Ishikawa (cell line): ENCODE measurements at regions not wholly inside any gene's neighbourhood (a gene's known extent, or its start where the extent isn't known, plus 50 kb on each side); places are given as distances from the start of the nearest gene placed in this dataset.

Experiments
- CEBPB ChIP-seq: IDR thresholded peaks from 2 replicates; pipeline ENCODE4 v1.6.1; 2012
- CREB1 ChIP-seq: IDR thresholded peaks from 2 replicates; pipeline ENCODE4 v1.6.1; 2012; ENCODE audit warnings: low read depth
- EGR1 ChIP-seq: IDR thresholded peaks from 2 replicates; pipeline ENCODE4 v1.6.1; 2012
- EP300 ChIP-seq: IDR thresholded peaks from 2 replicates; pipeline ENCODE4 v1.6.1; 2012; ENCODE audit warnings: borderline replicate concordance
- FOXM1 ChIP-seq: IDR thresholded peaks from 2 replicates; pipeline ENCODE4 v1.6.1; 2012; ENCODE audit warnings: low read depth, borderline replicate concordance
- MAX ChIP-seq: IDR thresholded peaks from 2 replicates; pipeline ENCODE4 v1.6.1; 2012
- NFIC ChIP-seq: IDR thresholded peaks from 2 replicates; pipeline ENCODE4 v1.6.1; 2012
- RAD21 ChIP-seq: IDR thresholded peaks from 2 replicates; pipeline ENCODE4 v1.6.1; 2012; ENCODE audit warnings: low read depth
- REST ChIP-seq: IDR thresholded peaks from 2 replicates; pipeline ENCODE4 v1.6.1; 2012; ENCODE audit warnings: low read depth, mild to moderate bottlenecking
- TAF1 ChIP-seq: IDR thresholded peaks from 2 replicates; pipeline ENCODE4 v1.6.1; 2012; ENCODE audit warnings: low read depth, mild to moderate bottlenecking
- TCF12 ChIP-seq: IDR thresholded peaks from 2 replicates; pipeline ENCODE4 v1.6.1; 2012; ENCODE audit warnings: low read depth
- TEAD4 ChIP-seq: IDR thresholded peaks from 2 replicates; pipeline ENCODE4 v1.6.1; 2012
- USF1 ChIP-seq: IDR thresholded peaks from 2 replicates; pipeline ENCODE4 v1.6.1; 2012
- YY1 ChIP-seq: IDR thresholded peaks from 2 replicates; pipeline ENCODE4 v1.6.1; 2012; ENCODE audit warnings: low read depth
- ZBTB7A ChIP-seq: IDR thresholded peaks from 2 replicates; pipeline ENCODE4 v1.6.1; 2012; ENCODE audit warnings: low read depth

- TF ChIP-seq NFIC = no peak
- no peak for TF ChIP-seq MAX
- TF ChIP-seq YY1 = no peak
- no peak for TF ChIP-seq CEBPB
- TF ChIP-seq TAF1 = no peak
- TF ChIP-seq CREB1 = no peak
- no peak for TF ChIP-seq TCF12
- no peak for TF ChIP-seq EGR1
- no peak for TF ChIP-seq RAD21
- no peak for TF ChIP-seq ZBTB7A
- no peak for TF ChIP-seq EP300
- no peak for TF ChIP-seq TEAD4
- no peak for TF ChIP-seq FOXM1
- no peak for TF ChIP-seq USF1
- no peak for TF ChIP-seq REST
Measured at GRCh38 chr3:95154766-95155165, 1091.9 kb downstream of the NSUN3 start.

GRCh38 chr3:95162794-95163193 lies 1099.9 kb downstream of the NSUN3 start:
- no peak for TF ChIP-seq EP300
- no peak for TF ChIP-seq CEBPB
- TF ChIP-seq TEAD4 = no peak
- TF ChIP-seq EGR1 = no peak
- TF ChIP-seq ZBTB7A = no peak
- no peak for TF ChIP-seq TCF12

GRCh38 chr3:95167748-95168147 lies 1104.9 kb downstream of the NSUN3 start:
- TF ChIP-seq CREB1 (no peak), EGR1 (no peak), REST (no peak), MAX (no peak), ZBTB7A (no peak), CEBPB (no peak), YY1 (no peak), FOXM1 (no peak), TAF1 (no peak)

GRCh38 chr3:95168526-95168925 lies 1105.7 kb downstream of the NSUN3 start:
- TF ChIP-seq EGR1 (no peak), TAF1 (no peak), TCF12 (no peak), RAD21 (no peak), NFIC (no peak), FOXM1 (no peak), YY1 (no peak), MAX (no peak), ZBTB7A (no peak), EP300 (no peak), CREB1 (no peak), TEAD4 (no peak)

- TF ChIP-seq RAD21 (no peak), ZBTB7A (no peak), NFIC (peak; percentile 66; the same call in 1 of the 2 replicates), FOXM1 (no peak), TEAD4 (peak; percentile 74), EP300 (peak; percentile 19; the same call in 1 of the 2 replicates), USF1 (no peak), TCF12 (peak; percentile 46; the same call in 1 of the 2 replicates)
Measured at GRCh38 chr3:95172164-95172943, 1109.5 kb downstream of the NSUN3 start.
